Trophoblast cell (in vitro differentiated cells and primary cell): ENCODE measurements at regions not wholly inside any gene's neighbourhood (a gene's known extent, or its start where the extent isn't known, plus 50 kb on each side); places are given as distances from the start of the nearest gene placed in this dataset.

ENCODE experiments used
- DNase-seq, 2 donors: peaks; one replicate each; pipeline ENCODE4 v3.0.0-alpha.2; 2016
- H2AFZ ChIP-seq: 2 replicates; pipeline ENCODE4 v1.6.1; 2013; ENCODE audit warnings: low read length, moderate library complexity, mild to moderate bottlenecking; ENCODE audit not compliant: insufficient read depth, poor library complexity
- H2AK5ac ChIP-seq: 2 replicates; pipeline ENCODE4 v1.6.1; 2013; ENCODE audit warnings: mild to moderate bottlenecking, low read length
- H2BK120ac ChIP-seq: 2 replicates; pipeline ENCODE4 v1.6.1; 2013; ENCODE audit warnings: low read length, mild to moderate bottlenecking, moderate library complexity; ENCODE audit not compliant: insufficient read depth, poor library complexity
- H2BK12ac ChIP-seq: 2 replicates; pipeline ENCODE4 v1.6.1; 2013; ENCODE audit warnings: mild to moderate bottlenecking, low read length, moderate library complexity
- H2BK5ac ChIP-seq: 2 replicates; pipeline ENCODE4 v1.6.1; 2013; ENCODE audit warnings: low read length, low read depth, moderate library complexity, mild to moderate bottlenecking; ENCODE audit not compliant: poor library complexity
- H3K14ac ChIP-seq: 2 replicates; pipeline ENCODE4 v1.6.1; 2013; ENCODE audit warnings: mild to moderate bottlenecking, low read length
- H3K18ac ChIP-seq: 2 replicates; pipeline ENCODE4 v1.6.1; 2013; ENCODE audit warnings: mild to moderate bottlenecking, low read length
- H3K23ac ChIP-seq: 2 replicates; pipeline ENCODE4 v1.6.1; 2013; ENCODE audit warnings: low read length
- H3K27ac ChIP-seq: 2 replicates; pipeline ENCODE4 v1.5.1; 2013; ENCODE audit warnings: low read depth, mild to moderate bottlenecking, inconsistent platforms, low read length, moderate library complexity
- H3K27me3 ChIP-seq: 2 replicates; pipeline ENCODE4 v1.6.1; 2013; ENCODE audit warnings: inconsistent platforms, mild to moderate bottlenecking, low read length, moderate library complexity; ENCODE audit not compliant: insufficient read depth
- H3K36me3 ChIP-seq, 2 experiments: 1 replicate in 1 of 2; 2 replicates in 1 of 2; pipeline ENCODE4 v1.6.1; 2013; ENCODE audit warnings: low read length in 2 of 2, mild to moderate bottlenecking in 2 of 2, moderate library complexity in 1 of 2; ENCODE audit not compliant: insufficient read depth in 2 of 2, control insufficient read depth in 1 of 2
- H3K4ac ChIP-seq: 2 replicates; pipeline ENCODE4 v1.6.1; 2013; ENCODE audit warnings: low read depth, mild to moderate bottlenecking, low read length, moderate library complexity
- H3K4me1 ChIP-seq, 2 experiments: 1 replicate in 1 of 2; 2 replicates in 1 of 2; pipeline ENCODE4 v1.6.1; 2013; ENCODE audit warnings: low read length in 2 of 2, mild to moderate bottlenecking in 2 of 2, moderate library complexity in 1 of 2; ENCODE audit not compliant: insufficient read depth in 2 of 2, control insufficient read depth in 1 of 2
- H3K4me2 ChIP-seq: 2 replicates; pipeline ENCODE4 v1.6.1; 2013; ENCODE audit warnings: inconsistent platforms, mild to moderate bottlenecking, low read length, moderate library complexity
- H3K4me3 ChIP-seq: 2 replicates; pipeline ENCODE4 v1.5.1; 2013; ENCODE audit warnings: mild to moderate bottlenecking, low read depth, low read length, inconsistent platforms
- H3K79me1 ChIP-seq: one replicate; pipeline ENCODE4 v1.6.1; 2013; ENCODE audit warnings: low read length
- H3K79me2 ChIP-seq: 2 replicates; pipeline ENCODE4 v1.6.1; 2013; ENCODE audit warnings: low read length, mild to moderate bottlenecking; ENCODE audit not compliant: control insufficient read depth, insufficient read depth, poor library complexity
- H3K9ac ChIP-seq: 2 replicates; pipeline ENCODE4 v1.6.1; 2013; ENCODE audit warnings: mild to moderate bottlenecking, low read length
- H3K9me3 ChIP-seq: 2 replicates; pipeline ENCODE4 v1.6.1; 2013; ENCODE audit warnings: low read depth, mild to moderate bottlenecking, control low read depth, inconsistent platforms, low read length; ENCODE audit not compliant: insufficient read depth
- H4K12ac ChIP-seq: 2 replicates; pipeline ENCODE4 v1.6.1; 2013; ENCODE audit warnings: low read depth, mild to moderate bottlenecking, low read length, moderate library complexity
- H4K8ac ChIP-seq: 2 replicates; pipeline ENCODE4 v1.6.1; 2013; ENCODE audit warnings: low read depth, mild to moderate bottlenecking, low read length, moderate library complexity
- H4K91ac ChIP-seq: one replicate; pipeline ENCODE4 v1.6.1; 2013; ENCODE audit warnings: low read depth, mild to moderate bottlenecking, low read length, moderate library complexity
- WGBS: extraction: QIAGEN DNeasy Blood & Tissue Kit; methylation state at CpG from one replicate; pipeline ENCODE4 v1.1.7; 2013; ENCODE audit warnings: missing lambda C conversion rate; ENCODE audit not compliant: insufficient read length, insufficient coverage; ENCODE audit errors: extremely low coverage; 5-methylcytosine and 5-hydroxymethylcytosine counted together

DNA sequence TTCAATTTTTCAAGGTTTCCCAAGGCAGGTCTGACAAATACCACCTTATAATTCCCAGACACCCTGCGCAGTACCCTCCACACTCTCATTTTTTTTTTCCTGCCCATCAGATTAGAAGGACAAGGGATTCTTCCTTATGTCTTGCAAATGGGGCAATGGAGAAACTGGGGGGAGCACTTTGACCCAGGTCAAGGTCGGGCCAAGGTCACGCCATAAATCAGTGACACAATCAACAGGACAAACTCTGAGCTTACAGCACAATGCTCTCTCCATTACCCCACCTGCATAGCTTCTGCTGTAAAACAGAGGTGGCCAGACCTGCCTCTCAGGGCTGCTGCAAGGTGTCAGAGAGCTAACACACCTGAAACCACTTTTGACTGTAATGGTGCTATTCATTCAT is 254.4 kb upstream of the ZMIZ1 start:
- H3K4me3 ChIP-seq, result no peak overlapping the region
- H3K18ac ChIP-seq, result no peak overlapping the region
- no peaks in the 10 kb centered on the region for H3K79me2 ChIP-seq
- no peaks in the 10 kb centered on the region for H3K27me3 ChIP-seq
- H3K23ac ChIP-seq, result no peak overlapping the region
- no peak overlapping the region for H2BK5ac ChIP-seq
- H2AFZ ChIP-seq, result no peak overlapping the region
- H2BK12ac ChIP-seq, result no peak overlapping the region
- no peak overlapping the region for H3K9ac ChIP-seq
- H3K79me1 ChIP-seq, result no peaks in the 10 kb centered on the region
- no peak overlapping the region for H3K27ac ChIP-seq
- H4K8ac ChIP-seq, result no peak overlapping the region
- no peak overlapping the region for H3K4me2 ChIP-seq
- no peaks in the 10 kb centered on the region for H3K4me1 ChIP-seq
- no CpG with 5 or more reads among the region's 3 CpGs for WGBS
- no peak overlapping the region for H2AK5ac ChIP-seq
- no peak overlapping the region for H2BK120ac ChIP-seq
- H4K91ac ChIP-seq, result no peak overlapping the region
- no peaks in the 10 kb centered on the region for H3K9me3 ChIP-seq
- H3K36me3 ChIP-seq, result no peaks in the 10 kb centered on the region
- no peak for DNase-seq
- H3K14ac ChIP-seq, result no peak overlapping the region
- no peak overlapping the region for H4K12ac ChIP-seq
- no peak overlapping the region for H3K4ac ChIP-seq

DNA sequence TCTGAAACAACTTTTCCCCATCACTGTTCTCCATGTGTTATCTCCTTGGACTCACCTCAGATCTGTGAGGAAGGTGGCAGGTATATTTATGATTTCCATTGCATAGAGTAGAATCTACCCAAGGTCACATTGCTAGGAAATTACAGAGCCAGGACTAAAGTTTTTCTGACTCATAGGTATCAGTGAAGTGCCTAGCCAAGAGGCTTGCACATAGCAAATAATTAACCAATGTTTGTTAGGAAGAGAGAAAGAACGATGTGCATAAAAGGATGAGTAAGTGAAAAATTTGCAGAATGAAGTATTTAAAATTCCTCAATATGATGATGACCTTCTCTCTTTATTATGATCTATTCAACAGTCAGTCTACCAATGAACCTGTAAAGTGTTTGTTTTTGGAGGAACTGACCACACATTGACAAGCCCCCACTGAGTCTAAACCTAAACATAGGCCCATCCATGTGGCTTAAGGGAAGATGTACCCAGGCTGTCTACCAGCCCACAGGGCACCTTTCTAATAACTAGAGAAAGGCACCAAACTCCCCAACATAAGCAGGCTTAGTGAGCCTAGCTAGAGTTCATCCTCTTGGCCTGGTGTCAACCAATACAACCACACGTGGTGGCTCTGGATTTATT is 252.9 kb upstream of the ZMIZ1 start:
- Histone ChIP-seq H4K91ac (no peak overlapping the region), H4K12ac (no peak overlapping the region), H3K14ac (no peak overlapping the region), H3K36me3 (no peaks in the 10 kb centered on the region), H2BK12ac (no peak overlapping the region), H3K4me2 (no peak overlapping the region), H2AK5ac (no peak overlapping the region), H3K79me1 (no peaks in the 10 kb centered on the region), H3K79me2 (no peaks in the 10 kb centered on the region), H2BK120ac (no peak overlapping the region), H3K9ac (no peak overlapping the region), H2BK5ac (no peak overlapping the region), H3K27me3 (no peaks in the 10 kb centered on the region), H4K8ac (no peak overlapping the region), H2AFZ (no peak overlapping the region), H3K9me3 (no peaks in the 10 kb centered on the region), H3K4me3 (no peak overlapping the region), H3K18ac (no peak overlapping the region), H3K4me1 (no peaks in the 10 kb centered on the region), H3K23ac (no peak overlapping the region), H3K4ac (no peak overlapping the region), H3K27ac (no peak overlapping the region)
- no CpG with 5 or more reads among the region's 2 CpGs for WGBS
- no peak for DNase-seq

DNA sequence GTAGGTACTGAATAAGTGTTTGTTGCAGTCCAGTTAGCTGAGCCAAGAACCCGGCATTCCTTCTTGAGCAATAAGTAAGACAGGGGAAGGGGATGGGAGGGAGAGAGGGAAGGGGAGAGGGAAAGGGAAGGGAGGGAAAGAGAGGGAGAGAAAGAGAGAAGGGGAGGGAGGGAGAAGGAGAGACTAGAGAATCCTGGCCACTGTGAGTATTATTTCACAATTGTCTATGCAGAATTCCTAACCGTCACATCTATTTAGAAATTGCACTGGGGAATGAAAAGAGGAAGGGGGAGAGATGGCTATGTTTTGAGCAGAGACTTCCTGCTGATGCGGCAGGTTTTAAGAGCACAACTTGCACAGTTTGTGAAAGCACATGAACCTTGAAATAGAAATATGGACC is 251.4 kb upstream of the ZMIZ1 start:
- no peaks in the 10 kb centered on the region for H3K79me2 ChIP-seq
- H2AK5ac ChIP-seq, result no peak overlapping the region
- no peak overlapping the region for H2AFZ ChIP-seq
- H3K27ac ChIP-seq, result no peak overlapping the region
- no peak overlapping the region for H4K12ac ChIP-seq
- no peaks in the 10 kb centered on the region for H3K9me3 ChIP-seq
- H2BK5ac ChIP-seq, result no peak overlapping the region
- no peak for DNase-seq
- H2BK120ac ChIP-seq, result no peak overlapping the region
- H3K79me1 ChIP-seq, result no peaks in the 10 kb centered on the region
- no peak overlapping the region for H3K9ac ChIP-seq
- no peaks in the 10 kb centered on the region for H3K36me3 ChIP-seq
- no peak overlapping the region for H4K8ac ChIP-seq
- H3K23ac ChIP-seq, result no peak overlapping the region
- no peaks in the 10 kb centered on the region for H3K4me1 ChIP-seq
- no peak overlapping the region for H3K18ac ChIP-seq
- no peaks in the 10 kb centered on the region for H3K27me3 ChIP-seq
- no peak overlapping the region for H3K4me3 ChIP-seq
- no CpG with 5 or more reads among the region's 3 CpGs for WGBS
- H3K4me2 ChIP-seq, result no peak overlapping the region
- no peak overlapping the region for H3K14ac ChIP-seq
- no peak overlapping the region for H3K4ac ChIP-seq
- H4K91ac ChIP-seq, result no peak overlapping the region
- H2BK12ac ChIP-seq, result no peak overlapping the region

DNA sequence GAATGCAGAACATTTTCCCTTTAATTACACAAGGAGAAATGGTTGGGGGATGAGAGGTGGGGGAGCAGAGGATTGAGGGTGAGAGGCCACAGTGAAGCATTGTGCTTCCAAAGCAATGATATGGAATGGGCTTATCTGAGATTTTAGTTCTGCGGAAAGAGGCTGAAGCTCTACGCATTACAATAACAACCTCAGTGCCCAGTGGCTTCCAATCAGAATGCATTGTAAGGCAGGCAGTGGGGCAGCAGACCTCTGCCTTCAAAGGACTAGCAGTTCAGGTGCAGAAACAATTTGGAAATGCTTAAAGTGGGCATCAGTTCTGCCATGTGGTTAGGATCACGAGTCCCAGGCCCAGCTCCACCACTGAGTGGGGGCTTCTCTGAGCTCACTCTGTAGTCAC is 251.0 kb upstream of the ZMIZ1 start:
- no peaks in the 10 kb centered on the region for H3K79me2 ChIP-seq
- no peak overlapping the region for H2AFZ ChIP-seq
- no peak overlapping the region for H2BK12ac ChIP-seq
- H3K4me1 ChIP-seq, result no peaks in the 10 kb centered on the region
- no peak overlapping the region for H2BK120ac ChIP-seq
- no peak overlapping the region for H4K91ac ChIP-seq
- H4K12ac ChIP-seq, result no peak overlapping the region
- H3K14ac ChIP-seq, result no peak overlapping the region
- H3K4ac ChIP-seq, result no peak overlapping the region
- no peaks in the 10 kb centered on the region for H3K27me3 ChIP-seq
- no peaks in the 10 kb centered on the region for H3K36me3 ChIP-seq
- H2AK5ac ChIP-seq, result no peak overlapping the region
- no peaks in the 10 kb centered on the region for H3K9me3 ChIP-seq
- H3K4me3 ChIP-seq, result no peak overlapping the region
- DNase-seq, result no peak
- H4K8ac ChIP-seq, result no peak overlapping the region
- no peak overlapping the region for H2BK5ac ChIP-seq
- no peak overlapping the region for H3K9ac ChIP-seq
- no CpG with 5 or more reads among the region's 3 CpGs for WGBS
- no peak overlapping the region for H3K18ac ChIP-seq
- H3K27ac ChIP-seq, result no peak overlapping the region
- H3K4me2 ChIP-seq, result no peak overlapping the region
- H3K79me1 ChIP-seq, result no peaks in the 10 kb centered on the region
- H3K23ac ChIP-seq, result no peak overlapping the region
